OCI-LY3 (cell line): ENCODE measurements at regions not wholly inside any gene's neighbourhood (a gene's known extent, or its start where the extent isn't known, plus 50 kb on each side); places are given as distances from the start of the nearest gene placed in this dataset.

Source experiments
- CTCF ChIP-seq: fragments of 200-600, 300-600 bp; sonication (generic); IDR thresholded peaks from 2 replicates; pipeline ENCODE4 v1.5.1; 2014; ENCODE audit warnings: antibody characterized with exemption, low read length, low read depth
- EZH2phosphoT487 ChIP-seq: fragments of 200-600 bp; shearing (Covaris generic); IDR thresholded peaks from 2 replicates; pipeline ENCODE4 v1.6.1; 2018; ENCODE audit warnings: antibody characterized with exemption, mixed run types, low read depth

GRCh38 chr14:51597261-51598001 lies 54.3 kb upstream of the FRMD6 start:
- TF ChIP-seq CTCF (no peak), EZH2phosphoT487 (no peak)
